IMR-90 (cell line): ENCODE measurements at regions not wholly inside any gene's neighbourhood (a gene's known extent, or its start where the extent isn't known, plus 50 kb on each side); places are given as distances from the start of the nearest gene placed in this dataset.

Experiments used
- ATAC-seq: fragments of 200-7000 bp; cut with Tn5 transposase; 2 replicates; pipeline ENCODE4 v1.9.1; 2020; ENCODE audit warnings: low read depth, mild to moderate bottlenecking, moderate library complexity
- BruUV-seq: library from RNA; stranded (reverse); fragments of 400-500 nt; replicated peaks from 2 replicates; lab custom pipeline; 2021; lab: Mats Ljungman, UMichigan
- CTCF ChIA-PET: fragments of 300-600 bp; formaldehyde crosslinking; extraction: SDS; loops from one replicate; lab custom pipeline; 2021; ENCODE audit warnings: antibody characterized with exemption; lab: Yijun Ruan, JAX
- POLR2A ChIA-PET: fragments of 300-600 bp; sonication (Branson Sonifier 250); formaldehyde crosslinking; loops from one replicate; lab custom pipeline; 2022; ENCODE audit warnings: antibody characterized with exemption; ENCODE audit not compliant: unreplicated experiment; lab: Charles Lee
- DNase-seq: peaks from one replicate; pipeline ENCODE4 v3.0.0; 2013
- H2AFZ ChIP-seq: replicated peaks from 2 replicates; pipeline ENCODE3; 2013; ENCODE audit warnings: low read length, mild to moderate bottlenecking; ENCODE audit not compliant: poor library complexity
- H2AK5ac ChIP-seq: 2 replicates; pipeline ENCODE4 v1.6.1; 2013; ENCODE audit warnings: low read depth, low read length, inconsistent platforms
- H2AK9ac ChIP-seq: replicated peaks from 2 replicates; pipeline ENCODE3; 2013; ENCODE audit warnings: mild to moderate bottlenecking, low read depth, low read length, moderate library complexity; ENCODE audit not compliant: poor library complexity
- H2BK120ac ChIP-seq: 2 replicates; pipeline ENCODE4 v1.6.1; 2013; ENCODE audit warnings: low read depth, low read length, inconsistent platforms
- H2BK15ac ChIP-seq: 3 replicates; pipeline ENCODE4 v1.6.1; 2013; ENCODE audit warnings: low read depth, low read length, inconsistent platforms
- H2BK20ac ChIP-seq: 2 replicates; pipeline ENCODE4 v1.6.1; 2013; ENCODE audit warnings: low read depth, mild to moderate bottlenecking, inconsistent platforms, low read length, moderate library complexity
- H2BK5ac ChIP-seq: 2 replicates; pipeline ENCODE4 v1.6.1; 2013; ENCODE audit warnings: mild to moderate bottlenecking, low read depth, low read length, inconsistent platforms; ENCODE audit not compliant: poor library complexity, severe bottlenecking
- H3K14ac ChIP-seq: replicated peaks from 2 replicates; pipeline ENCODE4 v1.6.1; 2013; ENCODE audit warnings: low read depth, low read length, inconsistent platforms
- H3K18ac ChIP-seq: 2 replicates; pipeline ENCODE4 v1.6.1; 2013; ENCODE audit warnings: low read depth, low read length, control low read depth
- H3K23ac ChIP-seq: 2 replicates; pipeline ENCODE4 v1.6.1; 2013; ENCODE audit warnings: low read depth, low read length, inconsistent platforms
- H3K27ac ChIP-seq: 2 replicates; pipeline ENCODE4 v1.5.1; 2013; ENCODE audit warnings: mild to moderate bottlenecking, control low read depth, low read length; ENCODE audit not compliant: insufficient read depth
- H3K27me3 ChIP-seq: 2 replicates; pipeline ENCODE4 v1.6.1; 2013; ENCODE audit warnings: low read length; ENCODE audit not compliant: control insufficient read depth, insufficient read depth
- H3K36me3 ChIP-seq: 2 replicates; pipeline ENCODE4 v1.6.1; 2013; ENCODE audit warnings: low read length, mixed read lengths; ENCODE audit not compliant: control insufficient read depth, insufficient read depth
- H3K4ac ChIP-seq: 2 replicates; pipeline ENCODE4 v1.6.1; 2013; ENCODE audit warnings: low read depth, low read length, inconsistent platforms
- H3K4me1 ChIP-seq: 2 replicates; pipeline ENCODE4 v1.6.1; 2013; ENCODE audit warnings: low read length, mixed read lengths; ENCODE audit not compliant: control insufficient read depth, insufficient read depth
- H3K4me2 ChIP-seq: 2 replicates; pipeline ENCODE4 v1.6.1; 2013; ENCODE audit warnings: low read depth, mild to moderate bottlenecking, control low read depth, low read length, moderate library complexity
- H3K4me3 ChIP-seq: 2 replicates; pipeline ENCODE4 v1.5.1; 2013; ENCODE audit warnings: low read depth, mild to moderate bottlenecking, control low read depth, low read length, moderate library complexity; ENCODE audit not compliant: insufficient read depth
- H3K56ac ChIP-seq: 2 replicates; pipeline ENCODE4 v1.6.1; 2013; ENCODE audit warnings: low read length, inconsistent platforms; ENCODE audit not compliant: insufficient read depth; ENCODE audit errors: extremely low read depth
- H3K79me1 ChIP-seq, 2 experiments: 2 replicates each; pipeline ENCODE4 v1.6.1; 2013; ENCODE audit warnings: low read length in 2 of 2, inconsistent platforms in 1 of 2, low read depth in 1 of 2
- H3K9ac ChIP-seq: 2 replicates; pipeline ENCODE4 v1.6.1; 2013; ENCODE audit warnings: low read depth, low read length, control low read depth
- H3K9me1 ChIP-seq: 2 replicates; pipeline ENCODE4 v1.6.1; 2013; ENCODE audit warnings: low read length, inconsistent platforms; ENCODE audit not compliant: insufficient read depth
- H3K9me3 ChIP-seq: 2 replicates; pipeline ENCODE4 v1.6.1; 2013; ENCODE audit warnings: low read length; ENCODE audit not compliant: control insufficient read depth, insufficient read depth
- H4K20me1 ChIP-seq: 2 replicates; pipeline ENCODE4 v1.6.1; 2013; ENCODE audit warnings: low read length, inconsistent platforms; ENCODE audit not compliant: insufficient read depth
- H4K5ac ChIP-seq: 2 replicates; pipeline ENCODE4 v1.6.1; 2013; ENCODE audit warnings: mild to moderate bottlenecking, low read depth, low read length, control low read depth
- H4K8ac ChIP-seq, 2 experiments: 2 replicates each; pipeline ENCODE4 v1.6.1; 2013; ENCODE audit warnings: low read depth in 2 of 2, low read length in 2 of 2, control low read depth in 1 of 2, inconsistent platforms in 1 of 2
- H4K91ac ChIP-seq: 2 replicates; pipeline ENCODE4 v1.6.1; 2013; ENCODE audit warnings: low read depth, low read length, inconsistent platforms; ENCODE audit not compliant: insufficient read depth
- BHLHE40 ChIP-seq: fragments of 150-350 bp; IDR thresholded peaks from 2 replicates; pipeline ENCODE4 v1.6.1; 2016; ENCODE audit warnings: mild to moderate bottlenecking, low read depth, low read length
- CEBPB ChIP-seq: IDR thresholded peaks from 2 replicates; pipeline ENCODE4 v1.6.1; 2012; ENCODE audit warnings: low read depth, low read length, improper control_type of control experiment
- CHD1 ChIP-seq: IDR thresholded peaks from 2 replicates; pipeline ENCODE4 v1.6.1; 2012; ENCODE audit warnings: low read depth, low read length, improper control_type of control experiment
- CTCF ChIP-seq: conservative IDR thresholded peaks from 2 replicates; pipeline ENCODE4 v1.5.1; 2012; ENCODE audit warnings: mild to moderate bottlenecking, low read depth, low read length, improper control_type of control experiment
- ELK1 ChIP-seq: fragments of 150-350 bp; IDR thresholded peaks from 2 replicates; pipeline ENCODE4 v1.6.1; 2016; ENCODE audit warnings: low read depth, mild to moderate bottlenecking, low read length, moderate library complexity, borderline replicate concordance
- FOS ChIP-seq: fragments of 150-350 bp; IDR thresholded peaks from 2 replicates; pipeline ENCODE4 v1.6.1; 2016; ENCODE audit warnings: low read depth, low read length
- MAFK ChIP-seq: IDR thresholded peaks from 2 replicates; pipeline ENCODE4 v1.6.1; 2012; ENCODE audit warnings: low read depth, low read length, improper control_type of control experiment
- MAZ ChIP-seq: IDR thresholded peaks from 2 replicates; pipeline ENCODE4 v1.6.1; 2012; ENCODE audit warnings: low read depth, mild to moderate bottlenecking, low read length, improper control_type of control experiment, moderate library complexity, borderline replicate concordance
- MXI1 ChIP-seq: IDR thresholded peaks from 2 replicates; pipeline ENCODE4 v1.6.1; 2012; ENCODE audit warnings: low read depth, mild to moderate bottlenecking, low read length, moderate library complexity, borderline replicate concordance
- NFE2L2 ChIP-seq: fragments of 150-350 bp; IDR thresholded peaks from 2 replicates; pipeline ENCODE4 v1.6.1; 2016; ENCODE audit warnings: low read depth, mild to moderate bottlenecking, low read length
- POLR2A ChIP-seq: IDR thresholded peaks from 2 replicates; pipeline ENCODE4 v1.6.1; 2012; ENCODE audit warnings: mild to moderate bottlenecking, low read depth, low read length
- RAD21 ChIP-seq: IDR thresholded peaks from 2 replicates; pipeline ENCODE4 v1.6.1; 2012; ENCODE audit warnings: low read length, improper control_type of control experiment
- RCOR1 ChIP-seq: IDR thresholded peaks from 2 replicates; pipeline ENCODE4 v1.6.1; 2012; ENCODE audit warnings: mild to moderate bottlenecking, low read length, improper control_type of control experiment; ENCODE audit not compliant: insufficient replicate concordance
- RFX5 ChIP-seq: IDR thresholded peaks from 2 replicates; pipeline ENCODE4 v1.8.0; 2012; ENCODE audit warnings: low read depth, mild to moderate bottlenecking, low read length, moderate library complexity
- SMC3 ChIP-seq: fragments of 150-350 bp; IDR thresholded peaks from 2 replicates; pipeline ENCODE4 v1.6.1; 2016; ENCODE audit warnings: low read depth, mild to moderate bottlenecking, antibody characterized with exemption, low read length, moderate library complexity
- USF2 ChIP-seq: fragments of 150-350 bp; IDR thresholded peaks from 2 replicates; pipeline ENCODE4 v1.6.1; 2017; ENCODE audit warnings: mild to moderate bottlenecking, antibody characterized with exemption, low read length, low read depth
- WGBS, 2 experiments: methylation state at CpG; one replicate each; pipeline versions ENCODE4 v1.1.5 to v1.1.7; 2013; ENCODE audit warnings: missing lambda C conversion rate in 2 of 2; ENCODE audit not compliant: insufficient read length in 1 of 2; ENCODE audit errors: extremely low coverage in 2 of 2; 5-methylcytosine and 5-hydroxymethylcytosine counted together
- dilution Hi-C: fragments of 300-500 bp; cut with HindIII; formaldehyde crosslinking; loops from one replicate; pipeline ENCODE4 v1.14.3; 2018; ENCODE audit warnings: low sequenced_read_pairs; ENCODE audit not compliant: unreplicated experiment
- in situ Hi-C: fragments of 300-500 bp; cut with MboI; formaldehyde crosslinking; loops from 3 replicates; pipeline ENCODE4 v1.14.3; 2019; ENCODE audit warnings: low sequenced_read_pairs, inconsistent platforms, mixed read lengths
- intact Hi-C: fragments of 100-400 bp; cut with micrococcal nuclease; formaldehyde crosslinking; loops from 2 replicates; pipeline ENCODE4 v1.10.0; 2022

GRCh38 chr1:29427614-29428279 lies 191.4 kb downstream of the PTPRU start:
- ChIA-PET POLR2A (no interaction called here), CTCF (no interaction called here)
- no peak overlapping the region for H3K4me3 ChIP-seq
- no peak for TF ChIP-seq RCOR1
- TF ChIP-seq MAFK = no peak
- TF ChIP-seq FOS = no peak
- TF ChIP-seq NFE2L2 = no peak
- no peak for TF ChIP-seq POLR2A
- TF ChIP-seq BHLHE40 = no peak
- no peak for TF ChIP-seq RFX5
- TF ChIP-seq CTCF = no peak
- no peak for TF ChIP-seq CEBPB
- TF ChIP-seq RAD21 = no peak
- no peak for TF ChIP-seq USF2
- TF ChIP-seq ELK1 = no peak
- no peak for TF ChIP-seq CHD1
- no peak for TF ChIP-seq SMC3
- no peak for TF ChIP-seq MAZ
- no peak for TF ChIP-seq MXI1
- H4K91ac ChIP-seq = no peak overlapping the region
- no peak overlapping the region for H4K5ac ChIP-seq
- no peaks in the 10 kb centered on the region for H3K36me3 ChIP-seq
- H3K9me3 ChIP-seq = no peaks in the 10 kb centered on the region
- no peak overlapping the region for H3K27ac ChIP-seq
- no peaks in the 10 kb centered on the region for H3K79me1 ChIP-seq
- no peak overlapping the region for H2BK5ac ChIP-seq
- in situ Hi-C loops = no loop called here
- H3K56ac ChIP-seq = no peak overlapping the region
- DNase-seq (no peak), ATAC-seq (no peak)
- no peak overlapping the region for H3K4me2 ChIP-seq
- no CpG with 5 or more reads among the region's 3 CpGs for WGBS, 2 experiments
- no peak overlapping the region for H3K14ac ChIP-seq
- no peaks in the 10 kb centered on the region for H3K4me1 ChIP-seq
- no TSS peak for BruUV-seq
- dilution Hi-C loops = no loop called here
- H2AK9ac ChIP-seq = no peak overlapping the region
- H3K23ac ChIP-seq = no peak overlapping the region
- H2BK15ac ChIP-seq = no peak overlapping the region
- no peak overlapping the region for H4K8ac ChIP-seq
- H3K9ac ChIP-seq = no peak overlapping the region
- 0 out of 2 replicates have a peak, but pooled peaks cover 1% of the 10 kb centered on the region for H3K27me3 ChIP-seq
- H3K18ac ChIP-seq = no peak overlapping the region
- intact Hi-C loops = no loop called here
- H4K20me1 ChIP-seq = no peaks in the 10 kb centered on the region
- no peak overlapping the region for H3K4ac ChIP-seq
- no peak overlapping the region for H2AK5ac ChIP-seq
- no peaks in the 10 kb centered on the region for H3K9me1 ChIP-seq
- H2AFZ ChIP-seq = no peak overlapping the region
- H2BK20ac ChIP-seq = no peak overlapping the region
- no peak overlapping the region for H2BK120ac ChIP-seq
